Neural cell (in vitro differentiated cells): ENCODE measurements at regions not wholly inside any gene's neighbourhood (a gene's known extent, or its start where the extent isn't known, plus 50 kb on each side); places are given as distances from the start of the nearest gene placed in this dataset.

Source experiments
- H2AFZ ChIP-seq: fragments of 200-600, 300-800 bp; sonication (generic), shearing (Covaris generic); 2 replicates; pipeline ENCODE4 v1.6.0; 2014; ENCODE audit warnings: low read depth, mild to moderate bottlenecking, antibody characterized with exemption, low read length, moderate library complexity
- H3F3A ChIP-seq: fragments of 200-600 bp; shearing (Covaris generic); 2 replicates; pipeline ENCODE4 v1.6.1; 2016; ENCODE audit warnings: mild to moderate bottlenecking, moderate library complexity, mixed read lengths, antibody characterized with exemption, low read length; ENCODE audit not compliant: insufficient read depth, poor library complexity, severe bottlenecking
- H3K27ac ChIP-seq: fragments of 200-600, 300-800 bp; sonication (generic), shearing (Covaris generic); 2 replicates; pipeline ENCODE4 v1.5.1; 2014; ENCODE audit warnings: mild to moderate bottlenecking, low read length, moderate library complexity
- H3K27me3 ChIP-seq: fragments of 300-800, 200-600 bp; sonication (generic), shearing (Covaris generic); 2 replicates; pipeline ENCODE4 v1.6.0; 2014; ENCODE audit warnings: mild to moderate bottlenecking, low read depth, low read length, moderate library complexity; ENCODE audit not compliant: insufficient read depth
- H3K36me3 ChIP-seq: fragments of 300-800, 200-600 bp; sonication (generic), shearing (Covaris generic); 2 replicates; pipeline ENCODE4 v1.5.1; 2014; ENCODE audit warnings: mild to moderate bottlenecking, antibody characterized with exemption, low read length, moderate library complexity; ENCODE audit not compliant: insufficient read depth
- H3K4me2 ChIP-seq: fragments of 300-800, 200-600 bp; sonication (generic), shearing (Covaris generic); 2 replicates; pipeline ENCODE4 v1.6.0; 2014; ENCODE audit warnings: mild to moderate bottlenecking, low read length
- H3K4me3 ChIP-seq: fragments of 300-800, 200-600 bp; sonication (generic), shearing (Covaris generic); 2 replicates; pipeline ENCODE4 v1.5.1; 2014; ENCODE audit warnings: mild to moderate bottlenecking, low read length, moderate library complexity
- H3K79me2 ChIP-seq: fragments of 200-600 bp; shearing (Covaris generic); replicated peaks from 2 replicates; pipeline ENCODE4 v1.6.0; 2014; ENCODE audit warnings: mild to moderate bottlenecking, low read length, moderate library complexity; ENCODE audit not compliant: insufficient read depth
- H3K9ac ChIP-seq: fragments of 300-800, 200-600 bp; sonication (generic), shearing (Covaris generic); 2 replicates; pipeline ENCODE4 v1.6.1; 2016; ENCODE audit warnings: mild to moderate bottlenecking, low read length, mixed read lengths
- H3K9me2 ChIP-seq: fragments of 200-600 bp; shearing (Covaris generic); 2 replicates; pipeline ENCODE4 v1.6.1; 2016; ENCODE audit warnings: mild to moderate bottlenecking, low read length, mixed read lengths; ENCODE audit not compliant: insufficient read depth
- H3K9me3 ChIP-seq: fragments of 200-600, 300-800 bp; sonication (generic), shearing (Covaris generic); 2 replicates; pipeline ENCODE4 v1.6.1; 2016; ENCODE audit warnings: mild to moderate bottlenecking, mixed run types, low read length, moderate library complexity, mixed read lengths
- H4K20me1 ChIP-seq: fragments of 200-600 bp; shearing (Covaris generic); 2 replicates; pipeline ENCODE4 v1.6.1; 2016; ENCODE audit warnings: mild to moderate bottlenecking, mixed run types; ENCODE audit not compliant: insufficient read depth
- CTCF ChIP-seq: fragments of 450-650 bp; IDR thresholded peaks from 2 replicates; pipeline ENCODE4 v1.5.1; 2014; ENCODE audit warnings: antibody characterized with exemption, mild to moderate bottlenecking, moderate library complexity; ENCODE audit not compliant: poor library complexity, severe bottlenecking
- EP300 ChIP-seq: fragments of 450-650 bp; conservative IDR thresholded peaks from 2 replicates; pipeline ENCODE4 v1.6.1; 2014; ENCODE audit warnings: antibody characterized with exemption, mild to moderate bottlenecking, moderate library complexity; ENCODE audit not compliant: poor library complexity, severe bottlenecking
- EZH2 ChIP-seq: fragments of 200-600, 300-800 bp; shearing (Covaris generic), sonication (generic); IDR thresholded peaks from 2 replicates; pipeline ENCODE4 v1.6.1; 2014; ENCODE audit warnings: antibody characterized with exemption, low read length, borderline replicate concordance, mild to moderate bottlenecking; ENCODE audit not compliant: insufficient read depth, poor library complexity, severe bottlenecking
- MXI1 ChIP-seq: fragments of 450-650 bp; conservative IDR thresholded peaks from 2 replicates; pipeline ENCODE4 v1.6.1; 2014; ENCODE audit warnings: antibody characterized with exemption, mild to moderate bottlenecking; ENCODE audit not compliant: poor library complexity, severe bottlenecking
- POLR2AphosphoS5 ChIP-seq: IDR thresholded peaks from 2 replicates; pipeline ENCODE4 v1.6.1; 2012
- RAD21 ChIP-seq: fragments of 450-650 bp; conservative IDR thresholded peaks from 2 replicates; pipeline ENCODE4 v1.6.1; 2014; ENCODE audit warnings: antibody characterized with exemption, mild to moderate bottlenecking, moderate library complexity
- REST ChIP-seq: IDR thresholded peaks from 2 replicates; pipeline ENCODE4 v1.6.1; 2012; ENCODE audit warnings: borderline replicate concordance
- SMC3 ChIP-seq: fragments of 450-650 bp; conservative IDR thresholded peaks from 2 replicates; pipeline ENCODE4 v1.6.1; 2014; ENCODE audit warnings: antibody characterized with exemption, mild to moderate bottlenecking, moderate library complexity; ENCODE audit not compliant: poor library complexity
- TAF1 ChIP-seq: IDR thresholded peaks from 2 replicates; pipeline ENCODE4 v1.6.1; 2012; ENCODE audit warnings: low read depth

- no peak overlapping the region for H3K9ac ChIP-seq
- no peaks in the 10 kb centered on the region for H3F3A ChIP-seq
- no peaks in the 10 kb centered on the region for H3K36me3 ChIP-seq
- H3K4me2 ChIP-seq, result no peak overlapping the region
- no peaks in the 10 kb centered on the region for H3K27me3 ChIP-seq
- H2AFZ ChIP-seq, result no peak overlapping the region
- H3K4me3 ChIP-seq, result no peak overlapping the region
- H3K9me2 ChIP-seq, result no peaks in the 10 kb centered on the region
- no peaks in the 10 kb centered on the region for H3K9me3 ChIP-seq
- H4K20me1 ChIP-seq, result no peaks in the 10 kb centered on the region
- H3K79me2 ChIP-seq, result no peaks in the 10 kb centered on the region
- TF ChIP-seq RAD21 (no peak), EP300 (no peak), MXI1 (no peak), CTCF (no peak), SMC3 (no peak), EZH2 (no peak), POLR2AphosphoS5 (no peak), TAF1 (no peak), REST (no peak)
- H3K27ac ChIP-seq, result no peak overlapping the region
Observed at GRCh38 chr1:223034270-223034798, 108.7 kb downstream of the TLR5 start.

- no peak overlapping the region for H3K4me3 ChIP-seq
- no peaks in the 10 kb centered on the region for H3K9me2 ChIP-seq
- TF ChIP-seq EP300 (no peak), TAF1 (no peak)
- no peak overlapping the region for H2AFZ ChIP-seq
- H4K20me1 ChIP-seq, result no peaks in the 10 kb centered on the region
- H3K36me3 ChIP-seq, result no peaks in the 10 kb centered on the region
- no peak overlapping the region for H3K4me2 ChIP-seq
- no peak overlapping the region for H3K27ac ChIP-seq
- no peaks in the 10 kb centered on the region for H3F3A ChIP-seq
- H3K9me3 ChIP-seq, result no peaks in the 10 kb centered on the region
- no peak overlapping the region for H3K9ac ChIP-seq
- no peaks in the 10 kb centered on the region for H3K27me3 ChIP-seq
- H3K79me2 ChIP-seq, result no peaks in the 10 kb centered on the region
Observed at GRCh38 chr1:223035724-223036478, 107.1 kb downstream of the TLR5 start.
